GM12874 (cell line): ENCODE measurements at regions not wholly inside any gene's neighbourhood (a gene's known extent, or its start where the extent isn't known, plus 50 kb on each side); places are given as distances from the start of the nearest gene placed in this dataset.

Experiments used
- CTCF ChIP-seq: IDR thresholded peaks from 2 replicates; pipeline ENCODE4 v1.5.1; 2011; ENCODE audit warnings: low read depth, mild to moderate bottlenecking, control low read depth, low read length, moderate library complexity; ENCODE audit not compliant: insufficient read depth

- TF ChIP-seq CTCF = no peak
Measured at GRCh38 chr12:113712481-113712880, 240.8 kb upstream of the LHX5 start.

- no peak for TF ChIP-seq CTCF
Measured at GRCh38 chr12:113710216-113710615, 238.5 kb upstream of the LHX5 start.

GRCh38 chr12:113709456-113709855 is 237.8 kb upstream of the LHX5 start:
- no peak for TF ChIP-seq CTCF

GRCh38 chr12:113702836-113703235 is 231.2 kb upstream of the LHX5 start:
- no peak for TF ChIP-seq CTCF

- TF ChIP-seq CTCF = no peak
Measured at GRCh38 chr12:113702276-113702675, 230.6 kb upstream of the LHX5 start.

GRCh38 chr12:113700943-113701342 is 229.3 kb upstream of the LHX5 start:
- no peak for TF ChIP-seq CTCF

GRCh38 chr12:113698510-113698858 is 226.8 kb upstream of the LHX5 start:
- no peak for TF ChIP-seq CTCF
